Breast epithelium (tissue), 3 donors: ENCODE measurements at regions not wholly inside any gene's neighbourhood (a gene's known extent, or its start where the extent isn't known, plus 50 kb on each side); places are given as distances from the start of the nearest gene placed in this dataset.

ENCODE experiments used
- POLR2A ChIP-seq: fragments of 450-650 bp; IDR thresholded peaks from one replicate; pipeline ENCODE4 v1.6.1; 2016; ENCODE audit warnings: antibody characterized with exemption, mild to moderate bottlenecking, moderate library complexity
- TF ChIP-seq, protein P1 (sequence below), 3 donors: fragments of 450-650 bp; IDR thresholded peaks; one replicate each; pipeline ENCODE4 v1.5.1; 2016 to 2017; ENCODE audit warnings: antibody characterized with exemption in 3 of 3, mild to moderate bottlenecking in 3 of 3, moderate library complexity in 3 of 3

DNA sequence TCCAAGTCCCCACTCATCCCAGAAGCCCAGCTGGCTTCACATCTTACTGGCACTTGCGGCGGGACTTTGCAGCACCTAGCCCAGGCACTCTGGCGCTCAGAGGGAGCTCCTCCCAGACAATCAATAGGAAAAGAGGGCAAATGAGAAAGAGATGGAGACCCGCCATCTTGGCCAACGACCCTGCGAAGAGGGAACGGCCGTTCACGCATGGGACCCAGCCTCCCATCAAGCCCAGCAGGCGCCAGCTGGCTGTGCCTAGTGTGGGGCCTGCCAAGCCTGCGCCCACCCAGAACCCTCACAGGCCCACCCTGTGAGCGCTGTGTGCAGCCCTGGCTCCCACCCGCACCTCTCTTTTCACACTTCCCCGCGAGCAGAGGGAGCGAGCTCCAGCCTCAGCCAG is 317.8 kb upstream of the SPRY2 start:
- TF ChIP-seq, protein P1, sequence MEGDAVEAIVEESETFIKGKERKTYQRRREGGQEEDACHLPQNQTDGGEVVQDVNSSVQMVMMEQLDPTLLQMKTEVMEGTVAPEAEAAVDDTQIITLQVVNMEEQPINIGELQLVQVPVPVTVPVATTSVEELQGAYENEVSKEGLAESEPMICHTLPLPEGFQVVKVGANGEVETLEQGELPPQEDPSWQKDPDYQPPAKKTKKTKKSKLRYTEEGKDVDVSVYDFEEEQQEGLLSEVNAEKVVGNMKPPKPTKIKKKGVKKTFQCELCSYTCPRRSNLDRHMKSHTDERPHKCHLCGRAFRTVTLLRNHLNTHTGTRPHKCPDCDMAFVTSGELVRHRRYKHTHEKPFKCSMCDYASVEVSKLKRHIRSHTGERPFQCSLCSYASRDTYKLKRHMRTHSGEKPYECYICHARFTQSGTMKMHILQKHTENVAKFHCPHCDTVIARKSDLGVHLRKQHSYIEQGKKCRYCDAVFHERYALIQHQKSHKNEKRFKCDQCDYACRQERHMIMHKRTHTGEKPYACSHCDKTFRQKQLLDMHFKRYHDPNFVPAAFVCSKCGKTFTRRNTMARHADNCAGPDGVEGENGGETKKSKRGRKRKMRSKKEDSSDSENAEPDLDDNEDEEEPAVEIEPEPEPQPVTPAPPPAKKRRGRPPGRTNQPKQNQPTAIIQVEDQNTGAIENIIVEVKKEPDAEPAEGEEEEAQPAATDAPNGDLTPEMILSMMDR (IDR thresholded peaks at IDR 0.05) = no peak
- TF ChIP-seq POLR2A = no peak
